Neuronal stem cell (in vitro differentiated cells): ENCODE measurements at regions not wholly inside any gene's neighbourhood (a gene's known extent, or its start where the extent isn't known, plus 50 kb on each side); places are given as distances from the start of the nearest gene placed in this dataset.

Source experiments
- DNase-seq: peaks from one replicate; pipeline ENCODE4 v3.0.0-alpha.2; 2013; ENCODE audit warnings: low spot score
- H2AFZ ChIP-seq: one replicate; pipeline ENCODE4 v1.6.1; 2013; ENCODE audit warnings: mild to moderate bottlenecking, low read length, inconsistent platforms
- H2AK5ac ChIP-seq: 2 replicates; pipeline ENCODE4 v1.6.1; 2013; ENCODE audit warnings: low read depth, mild to moderate bottlenecking, inconsistent platforms, low read length, moderate library complexity, mixed read lengths
- H2BK120ac ChIP-seq: 2 replicates; pipeline ENCODE4 v1.6.1; 2013; ENCODE audit warnings: low read depth, mild to moderate bottlenecking, inconsistent platforms, low read length, moderate library complexity, mixed read lengths
- H2BK12ac ChIP-seq: one replicate; pipeline ENCODE4 v1.6.1; 2013; ENCODE audit warnings: low read length, inconsistent platforms
- H2BK15ac ChIP-seq: 2 replicates; pipeline ENCODE4 v1.6.1; 2013; ENCODE audit warnings: mild to moderate bottlenecking, low read length, inconsistent platforms, mixed read lengths
- H2BK5ac ChIP-seq: one replicate; pipeline ENCODE4 v1.6.1; 2013; ENCODE audit warnings: inconsistent platforms, mild to moderate bottlenecking, low read length, moderate library complexity
- H3K14ac ChIP-seq: one replicate; pipeline ENCODE4 v1.6.1; 2013; ENCODE audit warnings: low read length, inconsistent platforms
- H3K18ac ChIP-seq: 2 replicates; pipeline ENCODE4 v1.6.1; 2013; ENCODE audit warnings: low read length, inconsistent platforms
- H3K23ac ChIP-seq: 2 replicates; pipeline ENCODE4 v1.6.1; 2013; ENCODE audit warnings: low read depth, mild to moderate bottlenecking, mixed read lengths, low read length, inconsistent platforms; ENCODE audit not compliant: poor library complexity
- H3K27ac ChIP-seq: replicated peaks from 3 replicates; pipeline ENCODE4 v1.5.1; 2013; ENCODE audit warnings: low read length, inconsistent platforms
- H3K27me3 ChIP-seq, 3 experiments: 2 replicates each; pipeline ENCODE4 v1.6.1; 2013; ENCODE audit warnings: low read length in 3 of 3, mild to moderate bottlenecking in 2 of 3, inconsistent platforms in 1 of 3, low read depth in 1 of 3, mixed read lengths in 1 of 3, moderate library complexity in 1 of 3; ENCODE audit not compliant: control insufficient read depth in 3 of 3, insufficient read depth in 3 of 3
- H3K36me3 ChIP-seq, 2 donors: replicated peaks in 1 of 2; 2 replicates each; pipeline ENCODE4 v1.6.1; 2013; ENCODE audit warnings: low read length in 2 of 2; ENCODE audit not compliant: control insufficient read depth in 2 of 2, insufficient read depth in 2 of 2
- H3K4ac ChIP-seq: 2 replicates; pipeline ENCODE4 v1.6.1; 2013; ENCODE audit warnings: inconsistent platforms, mild to moderate bottlenecking, low read length, moderate library complexity
- H3K4me1 ChIP-seq, 2 donors: 1 replicate in 1 of 2; 2 replicates in 1 of 2; pipeline ENCODE4 v1.6.1; 2013; ENCODE audit warnings: low read length in 2 of 2, low read depth in 1 of 2; ENCODE audit not compliant: control insufficient read depth in 2 of 2, insufficient read depth in 1 of 2
- H3K4me2 ChIP-seq: one replicate; pipeline ENCODE4 v1.6.1; 2013; ENCODE audit warnings: mild to moderate bottlenecking, low read length, inconsistent platforms; ENCODE audit not compliant: insufficient read depth, poor library complexity, severe bottlenecking
- H3K4me3 ChIP-seq, 2 donors: 2 replicates each; pipeline ENCODE4 v1.5.1; 2013; ENCODE audit warnings: low read length in 2 of 2, mild to moderate bottlenecking in 2 of 2, inconsistent platforms in 1 of 2, moderate library complexity in 1 of 2
- H3K79me1 ChIP-seq: one replicate; pipeline ENCODE4 v1.6.1; 2013; ENCODE audit warnings: low read depth, mild to moderate bottlenecking, inconsistent platforms, low read length, moderate library complexity
- H3K9ac ChIP-seq: one replicate; pipeline ENCODE4 v1.6.1; 2013; ENCODE audit warnings: mild to moderate bottlenecking, low read depth, low read length, inconsistent platforms; ENCODE audit not compliant: poor library complexity
- H3K9me3 ChIP-seq, 2 donors: replicated peaks in 1 of 2; 2 replicates each; pipeline versions ENCODE3 to v1.6.1; 2013; ENCODE audit warnings: low read length in 2 of 2, mild to moderate bottlenecking in 2 of 2, inconsistent platforms in 1 of 2, low read depth in 1 of 2, mixed read lengths in 1 of 2, moderate library complexity in 1 of 2; ENCODE audit not compliant: control insufficient read depth in 2 of 2, insufficient read depth in 1 of 2
- H4K8ac ChIP-seq: one replicate; pipeline ENCODE4 v1.6.1; 2013; ENCODE audit warnings: low read depth, mild to moderate bottlenecking, inconsistent platforms, low read length, moderate library complexity
- H4K91ac ChIP-seq: one replicate; pipeline ENCODE4 v1.6.1; 2013; ENCODE audit warnings: low read length, low read depth, mild to moderate bottlenecking, inconsistent platforms; ENCODE audit not compliant: poor library complexity
- WGBS, 2 donors: extraction: QIAGEN DNeasy Blood & Tissue Kit; methylation state at CpG; one replicate each; pipeline ENCODE4 v1.1.7; 2013; ENCODE audit warnings: missing lambda C conversion rate in 2 of 2, mixed read lengths in 1 of 2; ENCODE audit not compliant: insufficient read length in 2 of 2, insufficient replicate concordance in 1 of 2; ENCODE audit errors: extremely low coverage in 2 of 2; 5-methylcytosine and 5-hydroxymethylcytosine counted together

DNA sequence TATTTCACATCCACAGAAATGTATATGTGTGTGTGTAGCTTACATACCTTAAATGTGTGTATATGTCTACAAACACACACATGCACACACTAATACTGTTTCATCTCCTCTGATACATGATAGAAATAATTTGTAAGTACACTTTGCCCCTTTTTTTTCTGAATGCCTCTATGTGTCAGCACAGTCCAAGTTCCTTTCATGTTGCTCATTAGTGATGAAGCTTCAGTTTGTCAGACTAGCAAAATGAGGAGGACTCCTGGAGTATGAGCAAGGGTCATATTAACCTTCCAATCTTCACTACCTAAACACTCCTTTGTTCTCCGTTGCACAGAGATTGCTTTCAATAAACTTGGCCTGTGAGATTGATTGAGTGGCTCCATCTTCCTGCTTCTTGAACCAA, 935.4 kb downstream of the MRPL39 start:
- Histone ChIP-seq H3K4me2 (no peak overlapping the region), H2BK5ac (no peak overlapping the region), H3K79me1 (no peaks in the 10 kb centered on the region), H2BK120ac (no peak overlapping the region), H3K27me3 (peaks cover 0 to 21% (median 0%) of the 10 kb centered on the region in 3 experiments), H3K4me3 (no peak overlapping the region), H4K91ac (no peak overlapping the region), H2AFZ (no peak overlapping the region), H3K23ac (no peak overlapping the region), H3K4ac (no peak overlapping the region), H3K9ac (no peak overlapping the region), H3K9me3 (no peaks in the 10 kb centered on the region), H3K14ac (no peak overlapping the region), H3K18ac (no peak overlapping the region), H2AK5ac (no peak overlapping the region), H2BK15ac (no peak overlapping the region), H3K36me3 (no peaks in the 10 kb centered on the region), H2BK12ac (no peak overlapping the region), H3K4me1 (no peaks in the 10 kb centered on the region), H4K8ac (no peak overlapping the region), H3K27ac (no peak overlapping the region)
- no peak for DNase-seq
- whole genome bisulfite sequencing, 2 donors: no CpG with 5 or more reads among the region's 1 CpG

DNA sequence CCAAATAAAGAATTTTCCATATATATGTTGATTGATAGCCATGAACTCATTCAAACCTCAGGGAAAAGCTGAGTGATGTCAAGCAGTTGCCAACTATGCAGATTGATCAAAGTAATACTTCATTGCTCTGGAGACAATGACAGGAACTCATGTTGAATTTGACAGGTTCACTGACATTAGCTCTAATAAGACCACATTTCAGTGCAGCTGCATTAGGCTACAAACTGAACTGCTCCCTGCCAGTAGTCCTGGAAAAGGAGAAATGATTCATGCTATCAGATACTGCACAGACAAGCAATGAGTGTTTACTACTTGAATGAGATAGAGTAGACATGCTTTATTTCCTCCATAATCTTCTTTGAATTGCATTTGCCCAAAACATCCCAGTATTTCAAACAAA, 948.4 kb downstream of the MRPL39 start:
- Histone ChIP-seq H3K4me3 (no peak overlapping the region), H3K79me1 (no peaks in the 10 kb centered on the region), H3K14ac (no peak overlapping the region), H3K4me1 (no peaks in the 10 kb centered on the region), H3K23ac (no peak overlapping the region), H2BK120ac (no peak overlapping the region), H3K27me3 (peaks cover 0 to under 1% (median 0%) of the 10 kb centered on the region in 3 experiments), H4K91ac (no peak overlapping the region), H3K4me2 (no peak overlapping the region), H3K9me3 (no peaks in the 10 kb centered on the region), H2BK5ac (no peak overlapping the region), H2BK12ac (no peak overlapping the region), H3K36me3 (no peaks in the 10 kb centered on the region), H4K8ac (no peak overlapping the region), H3K27ac (no peak overlapping the region), H2BK15ac (no peak overlapping the region), H3K18ac (no peak overlapping the region), H3K9ac (no peak overlapping the region), H2AK5ac (no peak overlapping the region), H2AFZ (no peak overlapping the region), H3K4ac (no peak overlapping the region)
- no peak for DNase-seq

DNA sequence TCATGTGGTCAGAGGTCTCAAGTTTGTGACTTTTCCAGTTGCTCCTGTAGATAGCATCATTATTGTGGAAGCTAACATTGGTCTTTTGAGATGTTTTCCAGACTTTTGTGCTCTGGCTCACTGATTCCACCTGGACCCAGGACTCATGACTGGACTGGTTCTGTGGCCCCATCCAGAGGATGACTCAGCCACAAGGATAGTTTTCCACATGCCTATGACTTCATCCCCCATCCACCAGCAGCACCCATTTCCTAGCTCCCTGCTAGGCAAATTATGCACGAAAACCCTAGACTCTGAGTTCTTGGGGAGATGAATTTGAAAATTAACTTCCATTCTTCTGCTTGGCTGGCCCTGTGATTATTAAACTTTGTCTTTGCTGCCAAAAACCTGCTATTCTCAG, 949.3 kb downstream of the MRPL39 start:
- Histone ChIP-seq H2BK15ac (no peak overlapping the region), H3K9me3 (no peaks in the 10 kb centered on the region), H3K4me2 (no peak overlapping the region), H4K91ac (no peak overlapping the region), H2AK5ac (no peak overlapping the region), H3K4me3 (no peak overlapping the region), H3K18ac (no peak overlapping the region), H3K4ac (no peak overlapping the region), H2BK120ac (no peak overlapping the region), H3K4me1 (no peaks in the 10 kb centered on the region), H3K79me1 (no peaks in the 10 kb centered on the region), H3K27me3 (peaks cover 0 to 5% (median 0%) of the 10 kb centered on the region in 3 experiments), H2BK5ac (no peak overlapping the region), H3K9ac (no peak overlapping the region), H3K14ac (no peak overlapping the region), H3K36me3 (no peaks in the 10 kb centered on the region), H4K8ac (no peak overlapping the region), H2AFZ (no peak overlapping the region), H3K27ac (no peak overlapping the region), H2BK12ac (no peak overlapping the region), H3K23ac (no peak overlapping the region)
- WGBS, 2 donors: no CpG with 5 or more reads among the region's 1 CpG
- no peak for DNase-seq

DNA sequence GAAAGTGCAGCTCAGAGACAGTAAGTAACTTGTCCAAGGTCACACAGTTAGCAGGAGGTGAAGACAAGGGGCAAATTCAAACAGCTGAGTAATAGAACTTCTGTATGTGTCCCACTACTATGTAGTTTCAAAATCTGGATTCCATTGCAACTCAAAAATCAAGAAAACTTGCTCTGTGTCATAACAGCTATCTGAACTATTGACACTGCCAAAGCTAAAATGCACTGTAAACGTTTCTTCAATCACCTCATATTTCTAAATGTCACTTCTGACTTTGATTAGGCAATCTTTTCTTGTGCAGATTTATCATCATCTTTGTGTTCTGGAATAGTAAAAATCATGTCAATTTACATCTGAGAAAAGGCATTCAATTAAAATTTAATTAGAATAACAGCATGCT, 957.6 kb downstream of the MRPL39 start:
- Histone ChIP-seq H3K18ac (no peak overlapping the region), H3K27me3 (peaks cover 0 to 5% (median 0%) of the 10 kb centered on the region in 3 experiments), H2BK15ac (no peak overlapping the region), H3K9ac (no peak overlapping the region), H2AK5ac (no peak overlapping the region), H2BK5ac (no peak overlapping the region), H3K27ac (no peak overlapping the region), H3K36me3 (no peaks in the 10 kb centered on the region), H3K4me2 (no peak overlapping the region), H3K4me1 (no peaks in the 10 kb centered on the region), H3K14ac (no peak overlapping the region), H3K4me3 (no peak overlapping the region), H2AFZ (no peak overlapping the region), H4K8ac (no peak overlapping the region), H3K4ac (no peak overlapping the region), H3K9me3 (peaks cover 0 to 2% of the 10 kb centered on the region in 2 donors), H4K91ac (no peak overlapping the region), H2BK120ac (no peak overlapping the region), H3K79me1 (no peaks in the 10 kb centered on the region), H3K23ac (no peak overlapping the region), H2BK12ac (no peak overlapping the region)
- no CpG with 5 or more reads among the region's 1 CpG for WGBS, 2 donors
- no peak for DNase-seq
